HG02610 (cell line): ENCODE measurements at regions not wholly inside any gene's neighbourhood (a gene's known extent, or its start where the extent isn't known, plus 50 kb on each side); places are given as distances from the start of the nearest gene placed in this dataset.
"Not testable (repeated sequence)": the region's sequence is repeated elsewhere in the genome, so short reads cannot be mapped to it uniquely, and the experiment has no call there.

Experiments
- ATAC-seq: cut with Tn5 transposase; IDR thresholded peaks from one replicate; pipeline ENCODE4 v1.9.1; 2021; ENCODE audit warnings: mild to moderate bottlenecking, moderate library complexity; ENCODE audit not compliant: unreplicated experiment

GRCh38 chr5:103693517-103693916 lies 130.9 kb upstream of the NUDT12 start:
- no peak for ATAC-seq

- no peak for ATAC-seq
Observed at GRCh38 chr5:103690676-103691075, 128.1 kb upstream of the NUDT12 start.

- no peak for ATAC-seq
Observed at GRCh38 chr5:103679873-103680272, 117.3 kb upstream of the NUDT12 start.

GRCh38 chr5:103676198-103676597 lies 113.6 kb upstream of the NUDT12 start:
- not testable (repeated sequence) for ATAC-seq

GRCh38 chr5:103674739-103675138 lies 112.2 kb upstream of the NUDT12 start:
- ATAC-seq: no peak

- ATAC-seq: no peak
Observed at GRCh38 chr5:103674251-103674650, 111.7 kb upstream of the NUDT12 start.

GRCh38 chr5:103669615-103670014 lies 107.0 kb upstream of the NUDT12 start:
- no peak for ATAC-seq

- no peak for ATAC-seq
Observed at GRCh38 chr5:103668281-103668680, 105.7 kb upstream of the NUDT12 start.

GRCh38 chr5:103667068-103667467 lies 104.5 kb upstream of the NUDT12 start:
- ATAC-seq: no peak

GRCh38 chr5:103657301-103657700 lies 94.7 kb upstream of the NUDT12 start:
- ATAC-seq: no peak

GRCh38 chr5:103648086-103648485 lies 85.5 kb upstream of the NUDT12 start:
- ATAC-seq: no peak

GRCh38 chr5:103646698-103647614 lies 84.4 kb upstream of the NUDT12 start:
- ATAC-seq: no peak

- ATAC-seq: no peak
Observed at GRCh38 chr5:103645816-103646215, 83.2 kb upstream of the NUDT12 start.

GRCh38 chr5:103638979-103639378 lies 76.4 kb upstream of the NUDT12 start:
- ATAC-seq: no peak

- ATAC-seq: no peak
Observed at GRCh38 chr5:103624675-103625074, 62.1 kb upstream of the NUDT12 start.

- no peak for ATAC-seq
Observed at GRCh38 chr5:103624035-103624480, 61.5 kb upstream of the NUDT12 start.

- ATAC-seq: no peak
Observed at GRCh38 chr5:103623425-103623824, 60.8 kb upstream of the NUDT12 start.

- ATAC-seq: no peak
Observed at GRCh38 chr5:103621548-103621930, 59.0 kb upstream of the NUDT12 start.

GRCh38 chr5:103620851-103621547 lies 58.4 kb upstream of the NUDT12 start:
- no peak for ATAC-seq

- no peak for ATAC-seq
Observed at GRCh38 chr5:103617913-103618312, 55.3 kb upstream of the NUDT12 start.

GRCh38 chr5:103617090-103617489 lies 54.5 kb upstream of the NUDT12 start:
- no peak for ATAC-seq

GRCh38 chr5:103612545-103612944 lies 50.0 kb upstream of the NUDT12 start:
- no peak for ATAC-seq
